ENCODE measurements at regions not wholly inside any gene's neighbourhood (a gene's known extent, or its start where the extent isn't known, plus 50 kb on each side); places are given as distances from the start of the nearest gene placed in this dataset.

DNA sequence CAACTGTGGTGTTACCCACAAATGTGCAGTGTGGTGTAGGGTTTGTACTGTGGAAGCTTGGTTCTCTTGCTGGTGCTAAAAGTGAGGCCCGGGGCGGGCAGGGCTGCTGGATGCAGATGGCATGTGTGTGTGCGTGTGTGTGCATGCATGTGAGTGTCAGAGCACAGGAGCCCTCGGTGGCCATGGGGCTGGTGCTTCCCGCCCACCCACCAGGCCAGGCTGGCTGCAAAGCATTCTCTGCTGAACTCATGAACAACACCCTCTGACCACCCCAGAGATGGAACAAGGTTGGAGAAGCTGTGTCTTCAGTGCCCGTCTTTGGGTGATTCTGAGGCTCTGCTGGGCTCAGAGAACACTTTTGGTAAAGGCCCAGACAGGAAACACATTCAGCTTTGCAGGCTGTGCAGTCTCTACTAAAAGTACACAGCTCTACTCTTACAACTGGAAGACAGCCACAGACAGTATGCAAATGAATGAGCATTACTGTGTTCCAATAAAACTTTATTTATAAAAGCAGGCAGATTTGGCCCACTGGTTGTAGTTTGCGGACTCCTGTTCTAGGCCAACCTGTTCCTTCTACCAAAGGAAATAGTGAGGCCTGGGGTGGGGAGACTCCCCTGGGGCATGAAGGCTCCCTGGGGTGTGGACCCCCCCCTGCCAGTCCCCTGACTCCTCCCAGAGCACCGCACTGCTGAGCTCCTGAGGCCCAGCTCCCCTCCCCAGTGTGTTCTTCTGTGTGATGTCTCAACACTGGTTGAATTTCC, 225.3 kb upstream of the HDAC4 start:
- H3K27ac ChIP-seq: no peak overlapping the region
- peaks cover 9% of the 10 kb centered on the region; the same call in 1 of the 2 replicates for H3K27me3 ChIP-seq
- H3K4me1 ChIP-seq: no peaks in the 10 kb centered on the region
- H3K36me3 ChIP-seq: no peaks in the 10 kb centered on the region
- H3K4me3 ChIP-seq: no peak overlapping the region
- no peak for DNase-seq
- H3K9me3 ChIP-seq (replicated peaks): no peaks in the 10 kb centered on the region

DNA sequence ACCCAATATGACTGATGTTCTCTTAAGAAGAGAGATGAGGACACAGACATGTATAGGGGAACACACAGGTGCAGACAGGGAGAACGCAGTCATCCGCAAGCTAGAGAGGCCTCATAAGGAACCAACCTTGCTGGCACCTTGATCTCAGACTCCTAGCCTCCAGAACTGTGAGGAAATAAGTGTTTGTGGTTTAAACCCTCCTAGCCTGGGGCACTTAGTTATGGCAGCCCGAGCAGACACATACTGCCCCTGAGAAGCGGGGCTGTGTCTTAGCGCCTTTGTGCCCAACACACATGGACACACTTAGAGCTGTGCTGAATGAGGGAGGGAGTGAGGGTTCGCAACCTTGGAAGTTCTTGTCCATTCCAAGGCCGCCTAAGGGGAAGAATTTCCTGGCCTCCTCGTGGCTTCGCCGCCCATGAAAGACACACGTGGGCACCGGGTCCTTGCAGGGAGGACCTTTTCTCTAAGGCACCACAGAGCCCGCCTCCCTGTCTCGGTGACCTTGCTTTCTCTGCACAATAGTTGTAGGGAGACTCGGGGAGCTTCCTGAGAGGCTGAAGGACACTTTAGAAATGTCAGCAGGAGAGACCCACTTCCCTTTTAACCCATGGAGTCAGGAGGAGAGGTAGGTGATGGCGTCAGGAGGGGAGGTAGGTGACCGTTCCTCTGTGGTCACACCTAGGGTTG, 224.5 kb upstream of the HDAC4 start:
- H3K9me3 ChIP-seq (replicated peaks): no peaks in the 10 kb centered on the region
- DNase-seq: no peak
- H3K4me1 ChIP-seq: no peaks in the 10 kb centered on the region
- no peaks in the 10 kb centered on the region for H3K36me3 ChIP-seq
- no peak overlapping the region for H3K4me3 ChIP-seq
- H3K27ac ChIP-seq: no peak overlapping the region
- peaks cover 9% of the 10 kb centered on the region; the same call in 1 of the 2 replicates for H3K27me3 ChIP-seq

DNA sequence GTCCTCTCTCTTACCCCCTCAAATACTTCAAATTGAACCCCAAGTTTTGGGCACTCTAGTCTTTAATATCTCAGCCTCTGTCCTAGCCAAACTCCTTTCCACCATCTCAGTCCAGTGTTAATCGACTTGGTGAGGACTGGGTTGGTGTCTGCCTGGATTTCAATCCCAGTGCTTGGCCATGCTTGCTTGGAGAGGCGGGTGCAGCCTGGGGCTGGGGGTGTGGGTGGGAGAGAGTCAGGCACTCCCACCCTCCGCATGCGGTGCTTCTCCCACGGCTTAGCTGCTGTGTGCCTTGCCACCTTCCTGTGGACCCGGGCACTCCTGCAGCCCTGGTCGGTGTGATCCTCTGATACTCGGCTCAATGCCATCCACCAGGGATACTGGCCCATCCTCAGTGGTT, 220.8 kb upstream of the HDAC4 start:
- no peaks in the 10 kb centered on the region for H3K36me3 ChIP-seq
- peaks cover 4% of the 10 kb centered on the region; the same call in 1 of the 2 replicates for H3K27me3 ChIP-seq
- DNase-seq: no peak
- H3K27ac ChIP-seq: no peak overlapping the region
- no peaks in the 10 kb centered on the region for H3K4me1 ChIP-seq
- H3K4me3 ChIP-seq: no peak overlapping the region
- H3K9me3 ChIP-seq (replicated peaks): no peaks in the 10 kb centered on the region

DNA sequence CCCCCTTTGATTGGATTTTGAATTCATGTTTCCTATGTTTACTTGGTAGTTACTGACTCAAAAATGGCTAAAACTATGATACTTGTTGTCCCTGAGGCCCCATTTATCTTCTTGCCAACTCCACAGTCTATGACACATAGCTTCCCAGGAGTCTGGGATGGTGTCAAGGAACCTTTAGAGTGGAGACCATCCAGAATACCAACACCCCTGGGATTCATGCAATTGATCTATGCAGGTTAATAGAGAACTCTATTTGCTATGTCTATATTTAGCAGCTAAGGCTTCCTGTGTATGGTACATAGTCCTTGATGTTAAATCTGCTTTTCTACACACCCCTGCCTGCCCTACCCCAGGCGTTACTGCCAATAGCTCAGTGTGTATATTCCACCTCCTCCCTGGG, 218.5 kb upstream of the HDAC4 start:
- no peaks in the 10 kb centered on the region for H3K36me3 ChIP-seq
- H3K27me3 ChIP-seq: no peaks in the 10 kb centered on the region
- no peak for DNase-seq
- H3K4me1 ChIP-seq: no peaks in the 10 kb centered on the region
- no peak overlapping the region for H3K27ac ChIP-seq
- H3K4me3 ChIP-seq: no peak overlapping the region
- no peaks in the 10 kb centered on the region for H3K9me3 ChIP-seq (replicated peaks)

DNA sequence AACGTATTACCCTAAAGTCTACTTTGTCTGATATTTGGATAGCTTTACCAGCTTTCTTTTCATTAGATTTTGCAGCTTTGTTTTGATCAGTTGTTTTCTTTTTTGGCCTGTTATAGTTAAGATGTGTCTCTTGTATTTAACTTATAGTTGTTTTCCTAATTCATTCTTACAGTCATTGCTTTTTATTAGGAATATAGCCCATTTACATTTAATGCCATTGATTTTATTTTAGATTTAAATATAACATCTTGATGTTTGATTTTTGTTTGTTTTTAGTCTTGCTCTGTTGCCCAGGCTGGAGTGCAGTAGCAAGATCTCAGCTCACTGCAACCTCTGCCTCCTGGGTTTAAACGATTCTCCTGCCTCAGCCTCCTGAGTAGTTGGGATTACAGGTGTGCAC, 215.9 kb upstream of the HDAC4 start:
- DNase-seq: no peak
- Histone ChIP-seq H3K27me3 (no peaks in the 10 kb centered on the region), H3K36me3 (no peaks in the 10 kb centered on the region), H3K4me3 (no peak overlapping the region), H3K9me3 (replicated peaks) (no peaks in the 10 kb centered on the region), H3K4me1 (no peaks in the 10 kb centered on the region), H3K27ac (no peak overlapping the region)

DNA sequence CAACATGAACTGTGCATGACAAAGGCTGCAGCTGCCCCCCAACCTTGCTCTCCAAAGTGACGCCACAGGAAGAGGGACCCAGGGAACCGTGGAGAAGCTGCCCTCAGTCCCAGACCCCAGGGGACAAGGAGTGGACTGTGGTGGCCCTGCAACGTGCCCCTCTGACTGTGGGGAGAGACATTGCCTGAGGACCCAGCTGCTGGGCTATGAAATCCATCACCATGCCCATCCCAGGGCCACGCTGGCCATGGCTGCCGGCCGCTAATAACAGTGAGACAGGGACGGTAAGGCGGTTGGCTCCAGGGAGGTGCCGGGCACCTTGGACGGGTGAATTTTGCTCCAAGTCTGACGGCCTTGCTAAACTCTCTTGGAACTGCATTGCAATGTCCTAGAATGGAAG, 211.3 kb upstream of the HDAC4 start:
- no peak overlapping the region for H3K4me3 ChIP-seq
- DNase-seq: no peak
- H3K9me3 ChIP-seq (replicated peaks): no peaks in the 10 kb centered on the region
- H3K27me3 ChIP-seq: no peaks in the 10 kb centered on the region
- no peaks in the 10 kb centered on the region for H3K36me3 ChIP-seq
- H3K27ac ChIP-seq: no peak overlapping the region
- no peaks in the 10 kb centered on the region for H3K4me1 ChIP-seq

DNA sequence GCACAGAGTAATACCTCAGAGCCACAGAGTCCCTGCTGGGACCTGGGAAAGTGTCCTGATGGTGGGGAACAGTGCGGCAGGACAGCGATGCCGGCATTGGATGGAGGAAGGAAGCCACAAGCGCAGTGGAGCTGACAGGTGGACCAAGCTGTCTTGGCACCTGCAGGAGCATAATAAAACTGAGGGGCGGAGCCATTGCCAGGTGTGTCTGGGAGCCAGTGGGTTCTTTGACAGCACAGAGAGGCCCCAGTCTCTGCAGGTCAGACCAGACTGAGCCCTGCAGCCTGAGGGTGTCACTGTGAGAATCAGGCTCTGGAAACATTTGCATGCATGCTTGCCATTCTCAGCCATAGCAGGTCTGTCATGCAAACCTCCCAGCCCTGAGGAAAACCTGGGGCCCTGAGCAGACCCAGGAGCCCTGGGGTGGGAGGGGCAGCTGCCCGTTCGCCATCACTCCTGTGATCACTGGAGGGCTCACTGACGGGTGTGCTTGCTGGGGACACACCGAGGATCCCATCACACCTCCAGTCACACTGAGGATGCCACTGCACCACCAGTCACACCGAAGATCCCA, 210.5 kb upstream of the HDAC4 start:
- H3K4me3 ChIP-seq: no peak overlapping the region
- H3K9me3 ChIP-seq (replicated peaks): no peaks in the 10 kb centered on the region
- H3K27me3 ChIP-seq: no peaks in the 10 kb centered on the region
- no peaks in the 10 kb centered on the region for H3K36me3 ChIP-seq
- no peak overlapping the region for H3K27ac ChIP-seq
- DNase-seq: no peak
- H3K4me1 ChIP-seq: no peaks in the 10 kb centered on the region

DNA sequence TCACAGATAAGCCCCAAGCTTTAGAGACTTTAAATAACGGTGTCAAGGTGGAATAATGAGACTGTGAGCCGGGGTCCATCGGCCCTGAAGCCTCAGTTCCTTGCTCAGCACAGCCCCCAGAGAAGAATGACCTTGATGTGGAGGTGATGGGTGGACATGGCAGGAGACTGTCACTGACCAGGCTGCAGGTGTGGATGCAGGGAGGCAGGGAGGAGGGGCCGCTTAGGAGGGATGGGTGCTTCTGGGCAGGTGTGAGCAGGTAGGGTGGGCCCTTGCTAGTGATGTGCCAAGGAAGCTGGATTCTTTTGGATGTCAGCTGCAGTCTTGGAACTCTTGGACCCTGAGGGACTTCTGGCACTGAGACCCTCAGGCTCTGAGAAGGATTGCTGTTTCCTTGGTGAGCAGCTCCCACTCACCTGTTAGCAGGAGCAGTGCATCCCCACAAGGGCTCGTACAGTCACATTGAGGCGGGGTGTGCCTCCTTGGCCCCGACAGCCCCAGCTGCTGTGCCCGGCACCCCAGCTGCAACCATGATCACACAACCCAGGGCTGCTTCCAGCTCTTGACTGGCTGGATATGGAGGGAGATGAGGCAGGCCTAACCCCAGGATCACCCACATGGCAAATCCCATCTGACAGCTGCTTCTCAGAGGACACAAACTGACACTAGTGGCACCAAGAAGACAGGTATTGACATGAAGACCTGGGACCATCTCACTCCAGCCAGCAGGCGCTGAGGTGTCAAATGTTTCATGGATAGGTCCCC, 209.8 kb upstream of the HDAC4 start:
- no peak for DNase-seq
- Histone ChIP-seq H3K9me3 (replicated peaks) (no peaks in the 10 kb centered on the region), H3K36me3 (no peaks in the 10 kb centered on the region), H3K4me3 (no peak overlapping the region), H3K27me3 (no peaks in the 10 kb centered on the region), H3K4me1 (no peaks in the 10 kb centered on the region), H3K27ac (no peak overlapping the region)

DNA sequence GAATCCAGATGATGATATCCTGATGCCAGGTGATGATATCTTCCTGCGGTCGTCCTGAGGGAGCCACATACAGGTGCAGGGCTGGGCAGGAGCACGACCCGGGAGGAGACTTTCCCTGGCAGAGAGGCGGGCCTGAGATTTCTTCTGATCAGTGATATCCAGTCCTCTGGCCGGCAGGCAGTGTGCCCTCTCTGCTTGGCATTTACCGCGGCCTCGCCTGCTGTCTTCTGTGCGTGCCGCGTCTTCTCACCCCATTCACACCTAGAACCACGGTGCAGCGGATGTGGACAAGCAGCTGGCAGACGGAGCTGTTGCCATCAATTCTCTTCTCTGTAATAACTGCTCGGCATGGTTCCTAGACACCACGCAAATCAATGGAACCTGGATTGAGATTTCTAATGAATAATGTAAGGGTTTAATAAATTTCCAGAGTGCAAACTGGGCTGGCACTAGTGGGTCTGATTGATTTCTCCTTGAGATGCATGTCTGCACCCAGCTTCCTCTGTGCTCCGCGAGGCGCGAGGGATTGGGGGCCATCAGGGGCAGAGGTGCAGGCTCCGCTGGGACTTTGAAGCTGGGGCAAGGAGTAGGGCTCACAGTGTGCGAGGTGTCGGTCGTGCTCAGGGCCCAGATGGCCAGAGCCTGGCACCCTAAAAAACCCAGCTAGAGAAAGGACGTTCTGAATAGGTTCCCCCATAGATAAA, 208.9 kb upstream of the HDAC4 start:
- Histone ChIP-seq H3K4me1 (no peaks in the 10 kb centered on the region), H3K27me3 (no peaks in the 10 kb centered on the region), H3K36me3 (no peaks in the 10 kb centered on the region), H3K9me3 (replicated peaks) (no peaks in the 10 kb centered on the region), H3K4me3 (no peak overlapping the region), H3K27ac (no peak overlapping the region)
- DNase-seq: no peak

DNA sequence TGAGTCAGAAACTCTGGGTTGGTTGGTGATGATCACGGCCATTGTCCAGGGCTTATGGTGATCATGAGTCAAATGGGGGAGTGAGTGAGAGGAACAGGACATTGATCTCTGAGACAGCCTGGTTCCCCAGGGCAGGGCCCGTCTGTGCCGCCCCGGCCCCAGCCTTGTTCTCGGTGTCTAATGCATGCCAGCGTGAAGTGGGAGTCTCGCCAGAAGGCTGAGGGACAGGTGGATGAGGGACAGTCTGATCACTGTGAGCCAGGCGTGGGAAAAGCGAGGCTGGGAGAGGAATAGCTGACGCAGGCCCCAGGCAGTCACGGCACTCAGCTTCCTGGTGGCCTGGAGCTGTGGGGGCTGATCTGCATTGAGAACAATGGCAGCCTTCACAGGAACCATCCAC, 208.3 kb upstream of the HDAC4 start:
- DNase-seq: peak in 1 of 2 experiments; percentile 20
- Histone ChIP-seq H3K4me3 (no peak overlapping the region), H3K27ac (no peak overlapping the region), H3K4me1 (no peaks in the 10 kb centered on the region), H3K9me3 (replicated peaks) (no peaks in the 10 kb centered on the region), H3K27me3 (no peaks in the 10 kb centered on the region), H3K36me3 (no peaks in the 10 kb centered on the region)

DNA sequence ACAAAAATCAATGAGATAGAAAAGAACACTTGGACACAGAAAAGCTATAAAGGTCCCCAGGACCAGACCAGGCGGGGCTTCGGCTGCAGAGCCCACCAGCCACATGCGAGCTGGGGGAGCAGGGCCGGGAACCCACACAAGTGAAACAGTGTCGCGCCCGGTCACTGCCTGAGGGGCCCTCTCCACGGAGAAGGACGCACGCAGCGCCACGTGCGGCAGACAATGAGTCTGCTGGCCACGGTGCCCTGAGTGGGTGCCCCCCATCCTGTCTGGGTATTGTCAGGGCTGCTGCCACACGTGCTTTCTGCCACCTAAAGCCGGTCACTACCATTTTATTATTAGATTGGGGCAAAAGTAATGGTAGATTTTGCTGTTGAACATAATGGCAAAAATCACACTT, 207.9 kb upstream of the HDAC4 start:
- Histone ChIP-seq H3K9me3 (replicated peaks) (no peaks in the 10 kb centered on the region), H3K36me3 (no peaks in the 10 kb centered on the region), H3K27ac (no peak overlapping the region), H3K4me1 (no peaks in the 10 kb centered on the region), H3K4me3 (no peak overlapping the region), H3K27me3 (no peaks in the 10 kb centered on the region)
- no peak for DNase-seq

DNA sequence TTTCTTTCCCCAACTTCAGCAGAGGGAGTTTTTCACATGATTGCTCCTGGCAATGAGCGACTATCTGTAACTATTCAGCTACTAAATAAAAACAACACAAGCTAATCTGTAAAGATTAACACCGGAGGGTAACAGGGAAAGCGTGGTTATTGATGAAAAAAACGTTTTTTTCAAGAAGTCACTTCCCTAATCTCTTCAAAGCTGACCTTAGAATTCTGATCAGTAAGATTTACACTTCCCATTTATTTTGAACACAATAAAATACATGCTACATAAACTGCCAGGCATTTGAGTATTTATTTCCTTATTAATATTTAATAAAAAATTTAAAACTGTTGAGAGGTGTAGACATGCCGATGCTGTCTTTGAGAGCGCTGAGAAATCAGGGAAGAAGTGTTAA, 207.4 kb upstream of the HDAC4 start:
- Histone ChIP-seq H3K4me3 (no peak overlapping the region), H3K27ac (no peak overlapping the region), H3K27me3 (no peaks in the 10 kb centered on the region), H3K36me3 (no peaks in the 10 kb centered on the region), H3K9me3 (replicated peaks) (no peaks in the 10 kb centered on the region), H3K4me1 (no peaks in the 10 kb centered on the region)
- no peak for DNase-seq

DNA sequence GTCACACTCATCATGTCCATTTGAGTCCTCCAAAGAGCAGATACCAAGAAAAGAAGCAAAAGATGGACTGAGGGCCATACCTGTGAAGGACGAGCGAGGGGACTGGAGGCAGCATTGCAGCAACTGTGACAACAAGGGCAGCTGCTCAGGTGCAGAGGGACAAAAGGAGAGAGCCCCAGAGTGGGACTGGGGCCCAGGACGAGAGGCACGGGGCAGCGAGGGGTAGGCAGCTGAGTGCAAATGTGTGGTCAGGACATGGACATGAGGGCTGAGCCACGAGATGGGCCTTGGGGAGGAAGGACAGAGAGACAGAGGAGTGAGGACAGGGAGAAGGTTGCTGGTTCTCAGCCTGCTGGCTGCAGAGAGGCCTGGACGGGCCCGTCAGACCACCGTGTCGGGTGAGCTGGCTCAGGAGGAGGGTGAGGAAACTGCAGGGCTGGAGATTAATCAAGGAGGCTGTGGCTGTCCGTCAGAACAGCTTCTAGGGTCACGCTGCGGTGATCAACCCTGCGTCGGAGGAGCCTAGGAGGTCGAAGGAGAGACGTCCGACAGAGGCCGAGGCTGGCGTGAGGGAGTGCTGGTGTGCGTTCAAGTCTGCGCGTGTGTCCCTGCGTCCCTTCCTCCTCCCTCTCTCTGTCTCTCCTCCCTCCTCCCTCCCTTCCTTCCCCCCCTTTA, 206.8 kb upstream of the HDAC4 start:
- H3K4me1 ChIP-seq: no peaks in the 10 kb centered on the region
- no peaks in the 10 kb centered on the region for H3K27me3 ChIP-seq
- DNase-seq: no peak
- no peaks in the 10 kb centered on the region for H3K36me3 ChIP-seq
- no peaks in the 10 kb centered on the region for H3K9me3 ChIP-seq (replicated peaks)
- H3K4me3 ChIP-seq: no peak overlapping the region
- H3K27ac ChIP-seq: no peak overlapping the region
